HL-60/S4 treated with retinoic acid at 250 ng/mL for 4 days and 3 days (cell line): ENCODE measurements at regions not wholly inside any gene's neighbourhood (a gene's known extent, or its start where the extent isn't known, plus 50 kb on each side); places are given as distances from the start of the nearest gene placed in this dataset.
"Not testable (repeated sequence)": the region's sequence is repeated elsewhere in the genome, so short reads cannot be mapped to it uniquely, and the experiment has no call there.

Experiments
- in situ Hi-C: fragments of 300-500 bp; cut with MboI; formaldehyde crosslinking; loops from 2 replicates; pipeline ENCODE4 v1.7.0; 2022; ENCODE audit warnings: low sequenced_read_pairs

DNA sequence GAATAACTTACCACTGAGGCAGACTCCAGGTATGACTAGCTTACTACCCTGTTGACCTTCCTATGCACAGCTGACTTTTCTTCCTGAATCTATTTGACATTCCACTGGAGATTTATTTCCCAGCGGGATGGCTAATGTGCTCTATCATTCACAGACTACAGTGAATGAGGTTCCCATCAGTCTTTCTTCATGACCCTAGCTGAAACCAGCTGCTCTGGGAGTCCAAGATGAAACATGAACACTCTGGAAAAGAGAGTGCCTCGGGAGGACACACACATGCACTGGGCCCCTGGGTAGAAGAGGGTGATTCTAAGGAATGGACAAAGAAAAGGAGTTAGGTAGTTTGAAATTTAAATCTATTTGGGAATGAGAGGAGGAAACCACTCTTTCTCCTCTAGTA lies 82.6 kb upstream of the DST start:
- in situ Hi-C loops: no loop called here

DNA sequence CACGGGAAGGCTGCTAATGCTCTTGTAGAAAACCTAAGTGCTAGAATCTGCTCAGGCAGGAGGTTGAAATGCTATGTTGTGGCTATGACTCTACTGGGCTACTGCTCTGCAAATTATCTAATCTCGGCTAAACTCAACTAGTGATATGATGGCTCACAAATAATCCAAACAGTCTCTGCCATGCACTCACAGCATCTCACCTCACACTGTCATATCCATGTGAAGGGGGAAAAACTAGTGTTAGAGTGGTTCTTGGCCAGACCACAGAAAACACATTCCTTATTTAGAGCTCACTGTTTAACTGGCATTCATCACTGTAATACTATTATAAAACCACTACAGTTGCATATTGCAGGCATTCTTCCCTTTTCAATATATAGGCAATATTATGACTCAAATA lies 81.8 kb upstream of the DST start:
- in situ Hi-C loops: no loop called here

DNA sequence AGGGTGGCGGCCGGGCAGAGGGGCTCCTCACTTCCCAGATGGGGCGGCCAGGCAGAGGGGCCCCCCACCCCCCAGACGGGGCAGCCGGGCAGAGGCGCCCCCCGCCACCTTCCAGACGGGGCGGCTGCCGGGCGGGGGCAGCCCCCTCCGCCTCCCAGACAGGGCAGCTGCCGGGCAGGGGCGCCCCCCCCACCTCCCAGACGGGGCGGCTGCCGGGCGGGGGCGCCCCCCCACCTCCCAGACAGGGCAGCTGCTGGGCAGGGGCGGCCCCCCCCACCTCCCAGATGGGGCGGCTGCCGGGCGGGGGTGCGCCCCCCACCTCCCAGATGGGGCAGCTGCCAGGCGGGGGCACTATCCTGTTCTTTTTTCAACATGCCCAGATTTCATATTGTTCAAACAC lies 78.2 kb upstream of the DST start:
- in situ Hi-C loops: no loop called here

DNA sequence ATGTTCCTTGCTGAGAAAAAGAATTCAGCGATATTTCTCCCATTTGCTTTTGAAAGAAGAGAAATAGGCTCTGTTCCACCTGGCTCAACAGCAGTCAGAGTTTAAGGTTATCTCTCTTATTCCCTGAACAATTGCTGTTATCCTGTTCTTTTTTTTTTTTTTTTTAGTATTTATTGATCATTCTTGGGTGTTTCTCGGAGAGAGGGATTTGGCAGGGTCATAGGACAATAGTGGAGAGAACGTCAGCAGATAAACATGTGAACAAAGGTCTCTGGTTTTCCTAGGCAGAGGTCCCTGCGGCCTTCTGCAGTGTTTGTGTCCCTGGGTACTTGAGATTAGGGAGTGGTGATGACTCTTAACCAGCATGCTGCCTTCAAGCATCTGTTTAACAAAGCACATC lies 77.5 kb upstream of the DST start:
- in situ Hi-C loops: not testable (repeated sequence)

DNA sequence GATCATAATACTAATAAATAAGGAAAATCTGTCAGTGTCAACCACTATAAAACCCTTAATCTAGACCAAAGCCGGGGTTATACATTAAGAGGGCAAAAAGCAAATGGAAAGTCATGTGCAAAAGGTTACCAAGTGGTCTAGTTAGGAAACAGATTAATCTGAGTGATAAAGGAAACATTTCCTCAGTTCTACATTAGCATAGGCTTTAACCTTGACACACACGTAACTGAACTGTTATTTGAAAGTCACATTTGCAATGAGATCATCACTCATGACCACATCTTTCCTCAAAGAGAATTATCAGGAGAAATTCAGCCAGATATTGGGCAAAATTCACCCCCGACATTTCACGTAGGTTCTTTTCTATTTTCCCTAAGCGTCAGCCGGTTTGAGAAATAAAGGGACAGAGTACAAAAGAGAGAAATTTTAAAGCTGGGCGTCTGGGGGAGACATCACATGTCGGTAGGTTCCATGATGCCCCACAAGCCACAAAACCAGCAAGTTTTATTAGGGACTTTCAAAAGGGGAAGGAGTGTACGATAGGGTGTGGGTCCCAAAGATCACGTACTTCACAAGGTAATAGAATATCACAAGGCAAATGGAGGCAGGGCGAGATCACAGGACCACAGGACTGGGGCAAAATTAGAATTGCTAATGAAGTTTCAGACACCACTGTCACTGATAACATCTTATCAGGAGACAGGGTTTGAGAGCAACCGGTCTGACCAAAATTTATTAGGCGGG lies 76.8 kb upstream of the DST start:
- in situ Hi-C loops: not testable (repeated sequence)

DNA sequence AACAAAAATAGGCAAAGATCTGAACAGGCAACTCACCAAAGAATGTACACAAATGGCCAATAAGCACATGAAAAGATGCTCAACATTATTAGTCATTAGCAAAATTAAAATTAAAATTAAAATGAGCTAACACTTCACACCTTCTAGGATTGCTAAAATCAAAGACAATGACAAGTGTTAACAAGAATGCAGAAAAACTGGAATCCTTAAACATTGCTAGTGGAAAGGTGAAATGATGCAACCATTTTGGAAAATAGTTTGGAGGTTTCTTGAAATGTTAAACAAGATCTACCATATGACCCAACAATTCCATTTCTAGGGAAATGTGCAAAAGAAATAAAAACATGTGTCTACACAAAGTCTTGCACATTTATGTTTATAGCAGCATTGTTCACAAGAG lies 75.5 kb upstream of the DST start:
- in situ Hi-C loops: no loop called here

DNA sequence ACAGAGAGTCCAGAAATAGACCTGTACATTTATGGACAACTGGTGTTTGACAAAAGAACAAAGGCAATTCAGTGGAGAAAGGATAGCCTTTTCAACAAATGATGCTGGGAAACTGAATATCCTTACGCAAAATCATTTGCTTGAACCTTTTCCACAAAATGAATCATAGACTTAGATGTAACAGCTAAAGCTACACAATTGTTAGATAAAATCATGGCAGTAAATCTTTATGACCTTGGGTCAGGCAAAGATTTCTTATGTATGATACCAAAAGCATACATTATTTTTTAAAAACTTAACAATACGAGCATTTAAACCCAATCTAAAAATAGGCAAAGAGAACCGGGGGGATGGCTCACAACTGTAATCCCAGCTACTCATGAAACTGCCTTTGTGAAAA lies 73.5 kb upstream of the DST start:
- in situ Hi-C loops: no loop called here

DNA sequence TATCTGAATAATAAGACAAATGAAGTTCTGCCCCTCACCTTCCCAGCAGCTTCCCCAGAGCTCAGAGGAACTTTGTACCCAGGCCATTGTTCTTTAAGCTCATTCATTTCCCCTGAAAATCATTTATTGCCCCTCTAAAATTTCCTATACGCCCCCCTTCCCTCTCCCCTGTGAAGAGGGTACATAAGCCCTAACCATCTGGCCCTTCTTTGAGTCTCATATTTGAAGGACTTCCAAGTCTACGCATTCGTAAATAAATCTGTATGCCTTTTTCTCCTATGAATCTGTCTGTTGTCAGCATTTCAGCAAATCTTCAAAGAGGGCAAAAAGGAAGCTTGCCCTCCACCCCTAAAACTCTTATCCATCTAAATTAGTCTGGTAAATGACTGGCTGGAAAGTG lies 73.1 kb upstream of the DST start:
- in situ Hi-C loops: no loop called here

DNA sequence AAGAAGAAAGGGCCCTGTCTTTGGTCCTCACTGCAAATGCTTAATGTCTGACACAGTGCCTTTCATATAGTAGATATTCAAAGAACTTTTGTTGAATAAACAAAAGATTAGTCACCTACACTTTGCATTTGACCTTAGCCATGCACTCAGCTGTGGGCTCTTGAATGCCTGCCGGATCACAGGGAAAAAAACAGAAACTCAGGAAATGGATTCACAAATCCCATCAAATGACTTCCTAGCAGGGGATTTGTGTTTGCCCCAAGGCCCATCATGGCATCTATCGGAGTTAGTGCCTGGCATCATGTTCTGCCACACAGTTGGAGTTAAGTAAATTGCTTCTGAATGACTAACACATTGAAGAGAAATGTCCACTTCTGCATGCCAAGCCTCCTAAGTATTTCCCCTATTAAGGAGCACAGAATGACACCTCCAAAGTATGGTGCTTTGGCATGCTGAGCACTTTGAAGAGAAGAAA lies 72.3 kb upstream of the DST start:
- in situ Hi-C loops: no loop called here

DNA sequence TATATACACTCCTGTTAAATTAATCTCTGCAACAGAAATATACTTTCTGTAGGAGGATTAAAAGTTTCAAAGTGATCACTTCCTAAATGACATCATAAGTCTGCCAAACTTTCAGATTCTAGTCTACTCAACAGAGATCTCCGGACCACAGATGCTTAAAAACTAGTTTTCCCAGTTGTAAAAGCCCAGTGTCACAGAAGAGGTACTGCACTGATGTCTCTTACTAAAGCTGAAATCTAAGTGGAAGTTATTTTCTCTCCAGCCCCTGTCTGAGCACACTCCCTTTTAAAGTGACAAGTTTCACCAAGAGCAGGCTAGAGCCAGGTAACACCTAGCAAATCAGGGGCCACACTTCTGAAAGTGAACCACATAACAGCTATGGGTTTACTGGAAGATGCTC lies 71.6 kb upstream of the DST start:
- in situ Hi-C loops: no loop called here

DNA sequence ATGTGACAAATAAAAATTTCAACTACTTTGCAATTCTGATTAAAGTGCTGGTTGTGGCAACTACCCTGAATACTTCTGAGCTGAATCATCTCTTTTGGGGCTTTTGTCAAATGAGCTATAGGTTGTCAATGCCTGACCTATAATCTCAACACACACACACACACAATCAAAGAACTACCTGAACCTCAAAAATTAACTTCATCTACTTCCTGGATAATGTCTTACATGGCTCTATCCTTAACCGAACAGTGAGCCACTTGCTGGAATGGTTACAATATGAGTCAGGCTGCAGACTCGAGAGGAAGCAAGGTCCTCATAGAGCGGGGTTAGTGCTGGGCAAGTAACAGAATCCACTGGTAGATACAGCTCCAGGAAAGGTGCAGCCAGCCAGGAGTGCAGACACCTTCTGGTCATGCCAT lies 70.6 kb upstream of the DST start:
- in situ Hi-C loops: no loop called here

DNA sequence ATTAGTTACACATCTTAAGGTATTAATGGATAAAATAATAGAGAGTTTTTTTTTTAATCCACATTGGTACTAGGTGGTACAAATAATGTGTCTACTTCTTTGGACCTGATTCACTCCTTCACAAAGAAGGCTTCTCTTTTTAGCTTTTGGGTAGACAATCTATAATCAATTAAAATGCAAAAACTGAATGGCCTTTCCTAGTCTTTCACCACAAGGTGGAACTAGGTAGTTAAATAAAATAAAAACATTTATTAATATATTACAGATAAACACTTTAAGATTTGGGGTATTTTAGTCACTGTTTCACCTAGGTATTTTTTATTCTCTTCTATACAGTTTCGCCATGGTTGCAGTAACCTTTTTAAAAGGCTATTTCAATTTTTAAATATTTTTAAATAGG lies 68.3 kb upstream of the DST start:
- in situ Hi-C loops: no loop called here

DNA sequence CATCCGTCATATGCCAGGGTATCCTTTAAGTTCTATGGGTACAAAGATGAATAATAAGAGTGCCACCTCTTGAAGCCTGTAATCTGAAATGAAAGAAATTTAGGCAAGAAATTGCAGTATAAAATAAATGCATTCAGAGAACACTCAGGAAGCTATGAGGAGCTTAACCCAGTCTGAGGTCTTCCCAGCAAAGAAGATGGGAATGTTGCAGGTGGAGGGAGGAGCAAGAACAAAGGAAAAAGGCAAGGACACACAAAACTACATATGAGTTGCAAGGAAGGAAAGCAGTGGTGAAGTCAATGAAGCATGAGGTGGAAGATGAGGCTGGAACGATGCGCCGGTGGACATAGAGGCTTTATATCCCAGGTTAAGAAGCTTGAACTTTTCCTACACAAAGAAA lies 67.0 kb upstream of the DST start:
- in situ Hi-C loops: no loop called here

DNA sequence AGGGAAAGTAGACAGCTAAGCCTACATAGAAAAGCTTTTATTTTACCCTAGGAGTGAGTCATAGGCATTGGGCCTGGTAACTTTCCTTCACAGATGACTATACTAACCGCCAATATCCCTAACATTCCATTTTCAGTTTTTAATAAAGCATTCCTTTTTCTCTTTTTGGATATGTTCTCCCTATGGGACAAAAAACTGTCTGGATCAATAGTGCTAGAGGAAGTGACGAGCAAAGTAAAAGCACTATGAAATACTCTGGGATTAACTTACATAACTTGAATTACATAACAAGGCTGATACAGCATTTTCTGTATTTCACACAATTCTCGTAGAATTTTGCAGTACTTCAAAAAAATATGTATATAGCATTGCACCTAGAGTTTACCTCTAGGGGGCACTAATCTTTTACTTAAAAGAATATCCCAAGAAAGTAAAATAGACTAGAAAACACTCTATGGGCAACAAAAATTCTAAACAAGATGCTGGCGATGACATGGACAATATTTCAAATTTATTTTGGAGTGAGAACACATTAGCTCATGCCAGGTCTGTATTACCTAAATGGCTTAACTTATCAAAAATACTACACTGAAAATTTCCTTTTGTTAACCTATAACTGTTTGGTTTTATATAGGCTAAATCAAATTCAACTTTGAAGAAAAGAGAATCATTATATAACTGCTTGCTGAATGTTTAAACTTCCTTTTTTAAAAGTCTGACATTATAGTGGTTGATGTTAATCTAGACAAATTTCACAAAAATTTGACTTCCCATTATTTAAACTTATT lies 66.3 kb upstream of the DST start:
- in situ Hi-C loops: no loop called here

DNA sequence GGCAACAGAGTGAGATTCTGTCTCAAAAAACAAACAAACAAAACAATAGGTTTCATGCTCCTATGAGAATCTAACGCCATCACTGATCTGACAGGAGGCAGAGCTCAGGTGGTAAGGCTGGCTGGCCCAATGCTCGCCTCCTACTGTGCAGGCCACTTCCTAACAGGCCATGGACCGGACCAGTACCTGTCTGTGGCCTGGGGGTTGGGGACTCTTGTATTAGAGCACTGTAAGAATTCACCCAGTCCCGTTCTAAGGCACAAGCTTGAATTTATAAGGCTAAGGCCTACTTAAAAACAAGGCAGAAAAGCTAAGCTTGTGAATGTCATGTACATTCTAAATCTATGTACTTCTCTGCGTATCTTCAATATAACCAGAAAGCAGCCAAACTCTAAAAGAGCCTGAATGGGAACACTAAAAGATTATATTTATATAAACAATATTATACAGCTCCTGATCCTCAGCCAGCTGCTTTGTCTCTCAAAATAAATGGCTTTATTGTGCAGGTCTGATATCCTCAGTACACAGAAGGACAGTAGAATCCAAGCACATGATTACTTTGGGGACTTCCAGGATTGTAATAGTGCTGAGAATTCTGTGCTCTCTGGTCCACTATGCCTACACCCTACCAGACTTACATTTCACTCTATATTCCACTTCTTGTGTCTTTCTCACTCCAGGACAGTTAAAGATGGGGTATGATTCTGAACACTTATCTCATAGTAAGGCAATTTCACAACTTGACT lies 64.5 kb upstream of the DST start:
- in situ Hi-C loops: no loop called here

DNA sequence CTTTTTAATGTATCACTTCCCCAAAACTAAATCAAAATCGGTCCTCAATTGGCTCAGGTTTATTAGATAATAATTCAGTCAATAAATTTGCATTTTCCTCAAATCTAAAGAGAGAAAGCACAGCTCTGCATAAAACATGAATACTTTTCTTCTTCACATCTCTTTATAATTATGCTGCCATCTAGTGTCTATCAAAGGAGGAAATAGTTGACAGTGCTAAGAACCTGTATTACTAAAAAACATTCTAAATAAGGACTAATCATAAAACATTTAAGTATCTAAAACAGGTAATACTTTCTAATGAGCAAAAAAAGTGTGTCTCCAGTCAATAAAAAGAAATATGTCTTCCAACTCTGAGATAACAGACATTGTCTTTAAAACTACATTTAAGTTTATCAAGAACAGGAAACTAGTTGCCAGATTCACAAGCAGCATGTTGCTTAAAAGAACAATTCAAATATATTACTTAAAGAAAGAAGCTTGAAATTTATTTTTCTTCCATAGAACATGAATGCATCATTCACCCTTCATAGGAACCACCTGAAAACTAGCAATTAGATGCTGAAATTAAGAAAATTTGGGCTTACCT lies 56.5 kb upstream of the DST start:
- in situ Hi-C loops: no loop called here

DNA sequence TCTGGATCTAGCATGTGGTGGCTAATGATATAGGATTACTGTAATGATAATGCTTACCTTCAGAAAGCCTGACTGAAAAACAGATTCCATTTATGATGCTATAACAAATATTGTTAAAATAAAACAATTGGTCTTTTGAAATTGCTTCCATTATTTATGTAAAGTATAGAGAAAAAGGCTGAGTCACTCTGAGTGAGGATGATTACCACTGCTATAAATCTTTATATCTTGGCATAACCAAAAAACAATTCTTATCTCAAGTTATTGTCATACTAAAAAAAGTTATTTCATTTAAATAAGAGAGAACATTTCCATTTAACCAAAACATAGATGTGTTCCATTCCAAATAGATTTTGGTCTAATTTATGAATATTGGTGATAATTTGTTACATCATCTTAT lies 53.0 kb upstream of the DST start:
- in situ Hi-C loops: no loop called here

DNA sequence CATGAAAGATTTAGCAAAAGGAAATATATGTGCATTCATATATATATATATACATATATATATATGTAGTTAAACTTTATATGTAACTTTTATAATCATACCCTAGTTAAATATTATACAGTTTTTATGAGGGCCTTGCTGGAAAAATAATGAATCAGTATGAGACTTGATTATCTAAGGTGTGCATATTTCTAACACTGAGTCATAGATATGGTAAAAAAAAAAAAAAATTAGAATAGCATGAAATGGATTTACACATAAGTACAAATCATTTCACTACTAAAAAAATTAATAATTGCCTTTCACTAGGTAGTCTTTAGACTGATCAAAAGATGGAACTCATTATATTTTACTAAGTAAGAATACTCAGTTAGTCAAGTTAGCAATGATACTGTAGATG lies 51.3 kb upstream of the DST start:
- in situ Hi-C loops: no loop called here

DNA sequence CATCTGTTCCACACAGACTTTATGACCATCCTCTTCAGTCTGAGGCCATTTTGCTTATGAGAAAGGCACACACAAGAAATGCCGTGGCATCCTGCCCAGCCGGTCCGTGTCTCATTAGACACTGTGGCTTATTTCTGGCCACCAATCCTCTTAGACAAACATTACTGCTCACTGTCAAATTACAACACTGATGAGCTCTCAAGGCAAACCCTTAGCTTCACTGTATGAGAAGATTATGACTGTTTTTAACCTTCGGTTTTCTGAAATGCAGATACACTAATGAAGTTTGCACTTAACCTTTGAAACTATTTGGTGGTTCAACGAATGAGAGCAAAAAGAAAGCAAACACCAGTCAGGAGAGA lies 50.5 kb upstream of the DST start:
- in situ Hi-C loops: no loop called here

DNA sequence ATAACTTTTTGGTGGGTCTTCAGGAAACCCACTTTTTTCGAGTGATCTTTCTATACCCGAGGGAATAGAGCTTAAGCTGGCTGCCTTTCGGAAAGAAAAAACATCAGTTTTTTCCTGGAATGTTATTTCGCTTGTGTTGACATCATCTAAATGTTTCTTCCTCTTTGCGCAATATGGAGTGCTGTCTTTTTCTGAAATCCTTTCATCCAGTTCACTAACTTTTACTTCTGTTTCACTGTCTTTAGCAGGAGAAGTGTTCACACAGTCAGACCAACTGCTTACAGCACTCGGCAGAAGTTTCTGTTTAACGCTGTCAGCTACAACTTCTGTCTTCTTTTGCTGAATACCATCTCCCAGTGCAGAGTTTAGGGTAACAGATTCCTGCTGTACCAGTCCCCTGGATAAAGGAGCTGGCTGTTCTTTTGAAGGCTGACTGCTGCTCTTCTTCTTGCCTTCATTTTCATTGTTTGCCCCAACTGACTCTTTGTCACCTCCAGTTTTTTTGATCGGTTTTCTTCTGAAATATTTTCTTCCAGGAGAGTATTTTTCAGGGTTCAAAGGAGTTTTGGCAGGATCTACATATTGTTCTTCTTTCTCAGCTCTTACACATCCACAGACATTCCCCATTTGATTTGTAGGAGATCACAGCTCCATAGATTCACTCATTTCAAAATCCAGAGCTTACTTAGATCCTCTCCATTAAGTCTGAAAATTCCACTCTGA lies 50.0 kb upstream of the DST start:
- in situ Hi-C loops: no loop called here
